ENCODE measurements at regions not wholly inside any gene's neighbourhood (a gene's known extent, or its start where the extent isn't known, plus 50 kb on each side); places are given as distances from the start of the nearest gene placed in this dataset.
"Not testable (repeated sequence)": the region's sequence is repeated elsewhere in the genome, so short reads cannot be mapped to it uniquely, and the experiment has no call there.

DNA sequence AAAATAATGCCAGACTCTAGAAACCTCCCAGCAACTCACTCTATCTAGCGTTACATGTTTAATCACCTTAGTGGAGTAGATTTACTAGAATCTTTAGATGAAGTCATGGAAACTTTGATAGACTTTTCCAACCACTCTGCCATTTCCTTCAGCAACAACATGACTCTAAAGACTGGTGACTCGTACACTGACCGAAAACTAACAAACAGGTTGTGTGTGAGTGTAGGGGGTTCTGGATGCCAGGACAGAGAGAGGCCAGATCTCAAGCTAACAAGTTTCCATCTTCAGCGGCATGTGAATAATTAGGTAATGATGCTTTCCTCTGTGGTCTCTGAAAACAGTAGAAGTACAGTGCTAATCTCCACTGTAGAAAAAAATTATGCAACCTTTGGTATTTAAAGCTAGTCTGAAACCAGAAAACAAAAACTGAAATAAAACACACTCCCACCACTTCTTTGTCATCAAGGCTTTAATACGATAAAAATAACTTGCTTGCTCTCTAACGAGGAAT is 286.4 kb downstream of the PRDM5 start:
- DNase-seq (ENCODE audit: low read depth in 3 of 3, low spot score in 1 of 3), result no peak

DNA sequence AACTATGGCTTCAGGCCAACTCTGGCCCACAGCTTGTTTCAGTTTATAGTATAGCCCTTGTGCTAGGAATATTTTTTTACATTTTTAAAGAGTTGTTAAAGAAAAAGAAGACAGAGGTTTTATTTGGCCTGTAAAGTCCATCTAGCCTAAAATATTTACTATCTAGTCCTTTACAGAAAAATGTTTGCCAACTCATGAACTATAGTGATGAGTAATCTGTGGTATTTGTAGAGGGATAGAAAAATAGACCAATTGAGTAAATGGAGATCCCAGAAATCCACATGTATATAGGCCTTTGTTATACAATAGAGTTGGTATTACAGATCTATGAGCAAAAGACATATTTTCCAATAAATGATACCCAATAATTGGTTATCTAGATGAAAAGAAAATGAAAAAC is 288.7 kb downstream of the PRDM5 start:
- DNase-seq (ENCODE audit: low read depth in 3 of 3, low spot score in 1 of 3), result no peak

DNA sequence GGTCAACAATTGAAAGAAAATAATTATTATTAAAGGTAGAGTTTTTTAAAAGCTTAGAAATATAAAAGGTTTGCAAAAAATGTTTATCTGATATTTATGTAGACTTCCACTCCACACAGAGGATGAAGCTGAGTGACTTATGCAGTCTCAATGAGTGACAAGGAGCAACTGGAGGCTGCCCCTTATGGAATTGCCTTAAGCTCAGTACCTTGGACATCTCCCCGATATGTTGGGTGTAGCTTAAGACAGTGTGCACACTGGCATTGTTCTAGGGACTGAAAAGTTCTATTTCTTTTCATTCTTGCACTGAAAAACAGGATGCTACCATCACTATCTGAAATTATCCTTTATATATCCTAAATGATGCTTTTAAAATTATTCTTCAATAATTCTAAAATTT is 292.1 kb downstream of the PRDM5 start:
- no peak for DNase-seq (ENCODE audit: low read depth in 3 of 3, low spot score in 1 of 3)

DNA sequence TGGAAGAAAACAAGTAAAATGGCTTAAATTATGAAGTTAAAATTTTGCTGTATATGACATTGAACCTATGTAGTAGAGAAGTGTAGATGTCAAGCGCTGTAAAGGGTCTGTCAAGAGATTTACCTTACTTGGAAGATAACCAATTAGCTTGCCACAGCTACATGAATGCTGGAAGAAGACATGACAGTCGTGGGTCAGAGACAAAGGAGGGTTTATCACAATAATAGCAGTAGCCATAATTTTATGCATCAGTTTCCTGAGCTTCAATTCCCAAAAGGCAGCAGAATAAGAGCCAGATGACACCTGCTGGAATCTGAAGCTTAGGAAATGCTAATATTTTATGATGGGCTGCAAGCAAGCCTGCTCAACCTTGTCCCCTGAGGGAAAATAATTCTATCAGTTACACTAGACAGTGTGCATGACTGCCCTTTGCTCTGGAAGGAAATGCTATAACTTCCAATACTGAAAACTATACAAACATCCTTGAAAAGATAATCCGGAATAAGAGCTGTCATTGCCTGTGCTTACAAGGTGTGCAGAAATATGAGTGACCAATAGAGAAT is 292.9 kb downstream of the PRDM5 start:
- DNase-seq (ENCODE audit: low read depth in 3 of 3, low spot score in 1 of 3), result no peak

DNA sequence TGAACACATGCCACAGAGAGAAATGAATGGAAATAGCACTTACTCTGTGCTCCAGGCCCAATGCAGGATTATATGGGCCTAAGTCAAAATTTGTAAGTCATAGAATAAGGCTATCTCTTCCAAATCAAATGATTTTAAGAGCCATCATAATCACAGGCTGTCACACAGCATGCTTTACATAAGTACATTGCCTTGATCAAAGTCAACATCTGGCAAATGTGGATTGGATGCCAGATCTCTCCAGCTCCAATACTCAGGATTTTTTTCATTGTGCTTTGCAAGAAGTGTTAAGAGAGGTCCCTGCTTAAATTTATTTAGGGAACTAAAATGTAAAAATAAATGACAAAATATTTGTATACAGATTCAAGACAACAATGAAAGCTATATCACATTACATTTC is 299.9 kb downstream of the PRDM5 start:
- DNase-seq (ENCODE audit: low read depth in 3 of 3, low spot score in 1 of 3), result no peak

DNA sequence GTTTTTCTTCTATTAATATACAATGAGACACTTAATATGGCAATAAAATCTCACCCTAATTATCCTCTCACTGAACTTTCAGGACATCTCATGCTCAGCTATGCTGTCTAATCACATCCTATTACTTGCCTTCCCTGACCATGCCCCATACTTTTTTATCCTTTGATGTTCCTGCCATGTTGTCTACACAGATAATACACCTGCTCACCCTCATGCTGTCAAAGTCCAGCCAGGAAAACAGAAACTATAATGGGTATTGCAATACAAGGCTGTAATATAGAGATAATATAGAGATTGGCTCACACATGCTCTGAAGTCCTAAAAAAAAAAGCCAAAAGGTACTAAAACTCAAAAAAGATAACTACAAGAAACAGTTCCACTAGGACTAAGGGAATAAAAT is 305.4 kb downstream of the PRDM5 start:
- DNase-seq (ENCODE audit: low read depth in 3 of 3, low spot score in 1 of 3), result no peak

DNA sequence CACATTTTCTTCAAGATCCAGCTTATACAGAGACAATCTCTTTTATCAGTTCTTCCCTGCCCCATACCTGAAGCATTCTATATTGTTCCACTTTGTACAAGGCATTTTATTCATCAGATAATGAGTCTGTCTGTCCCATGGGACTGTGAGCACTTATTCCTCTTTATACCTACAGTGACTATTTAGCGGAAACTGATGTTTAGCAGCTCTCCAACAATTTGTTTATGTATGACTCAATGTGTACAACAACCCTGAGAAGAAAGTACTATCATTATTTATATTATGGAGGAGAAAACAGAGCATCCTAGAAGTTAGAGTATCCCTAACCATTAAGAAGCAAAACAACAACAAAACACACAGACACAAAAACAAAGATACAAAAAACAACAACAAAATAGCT is 306.5 kb downstream of the PRDM5 start:
- DNase-seq (ENCODE audit: low read depth in 3 of 3, low spot score in 1 of 3), result no peak

DNA sequence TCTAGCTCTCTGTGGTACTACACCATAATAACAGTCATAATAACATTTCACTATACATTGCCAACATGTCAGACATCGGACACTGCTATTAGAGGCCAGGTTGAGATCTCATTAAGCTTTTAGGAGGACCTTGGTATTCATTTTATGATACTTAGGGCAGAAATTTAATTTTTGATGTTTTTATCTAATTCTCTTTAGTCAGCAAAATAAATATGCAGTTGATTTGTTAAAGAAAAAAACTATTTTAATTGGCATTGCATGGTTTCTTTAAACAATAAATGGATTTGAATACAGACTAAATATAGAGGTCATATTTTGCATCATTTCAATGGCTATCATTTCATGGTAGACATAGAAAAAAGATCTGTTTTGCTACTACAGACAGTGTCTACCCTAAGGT is 308.7 kb downstream of the PRDM5 start:
- DNase-seq (ENCODE audit: low read depth in 3 of 3, low spot score in 1 of 3), result no peak

DNA sequence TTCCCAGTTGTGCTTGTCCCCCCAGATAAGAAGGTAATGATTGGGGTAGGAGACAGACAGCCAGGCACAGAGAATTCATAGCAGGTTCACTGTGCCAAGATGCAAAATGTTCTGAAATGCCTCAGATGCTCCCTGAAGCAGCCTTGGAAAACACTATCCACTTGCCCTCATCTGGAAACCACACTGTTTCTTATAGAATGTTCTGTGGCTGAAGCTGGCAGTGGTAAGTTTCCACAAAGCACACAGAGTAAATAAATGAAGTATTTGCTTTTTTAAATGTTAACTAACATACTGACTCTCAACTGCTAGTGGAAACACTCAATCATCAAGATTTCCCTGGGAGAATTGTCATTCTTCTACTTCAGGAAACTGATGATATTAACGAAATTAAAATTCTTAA is 311.4 kb downstream of the PRDM5 start:
- DNase-seq (ENCODE audit: low read depth in 3 of 3, low spot score in 1 of 3), result no peak

DNA sequence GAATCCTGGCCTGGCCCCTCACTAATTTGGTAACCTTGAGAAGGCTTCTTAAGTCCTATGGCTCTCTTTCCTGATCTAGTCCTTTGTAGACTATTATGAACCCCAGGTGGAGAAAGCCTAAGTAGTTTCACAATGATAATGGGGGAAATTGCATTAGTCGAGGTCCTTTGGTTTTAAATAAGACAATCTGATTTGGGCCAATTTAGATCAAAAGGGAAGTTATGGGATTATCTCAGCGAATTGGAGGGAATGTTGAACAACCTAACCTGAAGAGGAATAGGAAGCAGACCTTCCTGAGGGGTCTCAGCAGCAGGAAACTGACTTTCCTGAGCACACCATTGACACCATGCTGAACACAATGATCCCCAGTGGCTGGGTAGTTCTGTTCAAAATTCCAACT is 331.5 kb downstream of the PRDM5 start:
- DNase-seq (ENCODE audit: low read depth in 3 of 3, low spot score in 1 of 3), result no peak

DNA sequence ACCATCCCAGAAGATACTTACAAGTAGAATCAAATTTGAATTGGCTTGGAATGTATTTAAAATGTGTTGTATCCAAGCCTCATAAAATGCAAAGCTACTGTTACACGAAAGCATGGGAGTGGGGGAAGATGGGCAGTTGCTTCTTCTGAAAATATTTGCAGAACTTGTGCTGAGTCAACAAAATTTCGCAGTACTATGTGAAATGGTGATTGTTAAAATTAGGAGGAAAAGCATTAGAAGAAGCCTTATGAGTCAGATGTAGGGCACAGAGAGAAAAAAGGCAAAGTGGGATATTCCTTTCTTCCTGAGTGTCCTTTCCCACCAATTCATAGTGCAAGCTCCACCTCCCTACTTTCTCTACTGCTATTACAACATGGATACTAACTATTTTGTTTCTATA is 332.7 kb downstream of the PRDM5 start:
- no peak for DNase-seq (ENCODE audit: low read depth in 3 of 3, low spot score in 1 of 3)

DNA sequence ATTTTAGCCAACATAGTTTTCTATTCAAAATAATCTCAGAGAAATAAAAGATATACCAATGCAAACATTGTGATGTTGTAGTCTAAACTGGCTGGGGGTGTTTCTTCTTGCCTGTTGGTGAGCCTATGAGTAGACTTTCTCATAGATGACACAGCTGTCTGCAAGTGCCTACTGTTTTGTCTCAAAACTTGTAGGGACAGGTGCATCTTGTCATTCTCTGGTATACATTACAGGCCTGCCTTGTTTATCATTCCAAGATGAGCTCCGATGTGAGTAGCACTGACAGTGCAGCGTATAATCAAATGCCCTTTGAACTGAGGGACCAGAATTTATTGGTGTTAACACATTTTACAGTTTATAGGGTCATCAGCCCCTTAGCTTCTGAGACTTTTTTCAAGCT is 353.8 kb downstream of the PRDM5 start:
- no peak for DNase-seq (ENCODE audit: low read depth in 3 of 3, low spot score in 1 of 3)

DNA sequence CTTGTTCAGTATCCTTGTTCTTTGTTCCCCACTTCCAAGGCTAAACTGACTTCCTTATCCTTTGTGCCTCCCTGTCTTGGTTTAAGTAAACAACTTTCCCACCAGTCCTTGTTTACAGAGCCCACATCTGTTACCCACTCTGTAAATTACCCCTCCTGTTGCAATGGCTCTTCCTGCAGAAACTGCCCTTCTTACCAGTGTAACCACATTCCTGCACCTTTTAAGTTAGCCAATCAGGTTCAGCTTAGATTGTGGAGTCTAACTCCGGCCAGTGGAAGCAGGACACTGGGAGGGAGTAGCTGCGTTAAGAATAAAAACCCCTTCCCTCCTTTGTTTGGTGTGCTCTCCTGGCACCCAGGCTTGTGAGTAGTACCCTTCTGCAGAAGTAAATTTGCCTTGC is 360.9 kb downstream of the PRDM5 start:
- no peak for DNase-seq (ENCODE audit: low read depth in 3 of 3, low spot score in 1 of 3)

DNA sequence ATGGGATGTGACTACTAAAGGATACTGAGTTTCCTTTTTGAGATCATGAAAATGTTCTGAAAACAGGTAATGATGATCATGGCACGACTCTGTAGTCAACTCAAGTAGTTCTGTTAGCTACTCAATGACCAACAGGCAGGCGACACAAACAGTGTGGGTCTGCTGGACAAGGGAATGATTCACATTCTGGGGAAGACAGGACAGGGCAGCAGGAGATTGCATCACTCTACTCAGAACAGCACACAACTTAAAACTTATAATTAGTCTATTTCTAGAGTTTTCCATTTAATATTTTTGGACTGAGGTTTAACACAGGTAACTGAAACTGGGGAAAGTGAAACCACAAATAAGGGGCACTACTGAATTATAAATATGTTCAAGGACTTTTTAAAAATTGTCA is 365.2 kb downstream of the PRDM5 start:
- no peak for DNase-seq (ENCODE audit: low read depth in 3 of 3, low spot score in 1 of 3)

DNA sequence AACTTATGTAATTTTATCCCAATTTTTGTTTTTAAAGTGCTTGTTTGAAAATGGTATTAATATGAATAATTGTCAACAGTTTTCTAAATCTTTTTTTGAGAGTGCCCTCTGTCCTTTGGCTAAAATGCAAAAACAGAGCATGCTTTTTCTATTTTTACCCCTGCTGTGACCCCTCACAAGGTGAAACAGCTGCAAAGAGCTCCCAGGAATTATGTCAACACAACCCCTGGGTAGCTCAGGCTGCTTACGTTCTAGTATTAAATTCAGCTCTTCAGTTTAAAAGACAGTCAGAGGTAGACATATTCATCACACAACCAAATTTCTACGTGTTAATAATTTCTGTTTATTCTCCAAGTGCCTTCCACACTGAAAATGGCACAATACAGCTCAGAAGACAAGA is 367.5 kb downstream of the PRDM5 start:
- DNase-seq (ENCODE audit: low read depth in 3 of 3, low spot score in 1 of 3), result no peak

DNA sequence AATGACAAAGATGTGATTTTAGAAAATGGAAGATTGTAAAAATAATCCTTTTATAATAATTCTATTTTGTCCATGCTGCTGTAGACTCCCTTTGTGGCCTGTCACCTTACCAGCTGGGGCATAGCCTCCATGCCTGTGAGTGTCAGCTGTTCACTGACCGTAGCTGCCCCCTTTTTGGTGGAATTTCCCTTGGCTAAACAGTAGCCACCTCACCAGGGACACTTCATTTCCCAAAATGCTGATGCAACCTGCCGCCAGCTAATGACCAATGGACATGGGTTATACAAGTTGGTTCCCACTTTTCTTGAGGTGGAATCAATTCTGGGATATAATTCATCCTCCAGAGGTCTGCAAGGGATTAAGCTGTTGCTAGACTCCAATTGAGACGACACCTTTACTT is 368.4 kb downstream of the PRDM5 start:
- DNase-seq (ENCODE audit: low read depth in 3 of 3, low spot score in 1 of 3), result no peak

DNA sequence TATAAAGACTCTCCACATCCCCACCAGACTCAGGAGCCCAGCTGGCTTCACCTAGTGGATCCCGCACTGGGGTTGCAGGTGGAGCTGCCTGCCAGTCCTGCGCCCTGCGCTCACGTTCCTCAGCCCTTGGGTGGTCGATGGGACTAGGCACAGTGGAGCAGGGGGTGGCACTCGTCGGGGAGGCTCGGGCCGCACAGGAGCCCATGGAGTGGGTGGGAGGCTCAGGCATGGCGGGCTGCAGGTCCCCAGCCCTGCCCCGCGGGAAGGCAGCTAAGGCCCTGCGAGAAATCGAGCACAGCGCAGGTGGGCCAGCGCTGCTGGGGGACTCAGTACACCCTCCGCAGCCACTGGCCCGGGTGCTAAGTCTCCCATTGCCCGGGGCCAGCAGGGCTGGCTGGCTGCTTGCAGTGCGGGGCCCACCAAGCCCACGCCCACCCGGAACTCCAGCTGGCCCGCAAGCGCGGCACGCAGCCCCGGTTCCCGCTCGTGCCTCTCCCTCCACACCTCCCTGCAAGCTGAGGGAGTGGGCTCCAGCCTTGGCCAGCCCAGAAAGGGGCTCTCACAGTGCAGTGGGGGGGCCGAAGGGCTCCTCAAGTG is 371.8 kb downstream of the PRDM5 start:
- DNase-seq (ENCODE audit: low read depth in 3 of 3, low spot score in 1 of 3), result not testable (repeated sequence)

DNA sequence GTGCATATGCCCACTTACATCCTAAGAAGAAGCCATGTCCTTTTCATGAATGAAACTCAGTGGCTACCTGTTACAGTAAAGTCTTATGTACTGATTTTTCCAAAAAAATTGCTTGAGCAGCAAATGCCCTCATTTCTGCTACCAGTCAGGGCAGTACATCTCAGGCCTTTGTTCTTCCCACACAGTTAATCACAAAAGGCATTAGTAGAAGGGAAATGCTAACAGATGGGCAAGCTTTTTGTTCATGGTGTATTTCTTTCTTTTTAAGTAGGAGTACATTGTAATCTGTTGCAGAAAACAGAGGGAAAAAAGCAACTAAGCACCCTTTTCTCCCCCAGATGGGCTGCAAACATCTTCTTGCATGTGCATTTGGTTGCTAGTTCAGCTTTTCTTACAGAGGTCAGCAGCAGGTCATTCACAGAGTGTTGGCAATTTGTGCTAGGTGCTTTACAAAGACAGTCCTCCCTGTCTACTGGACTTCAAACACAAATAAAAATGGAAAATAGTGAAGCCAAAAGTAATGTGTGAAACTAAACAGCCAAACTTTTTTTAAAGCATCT is 373.4 kb downstream of the PRDM5 start:
- DNase-seq (ENCODE audit: low read depth in 3 of 3, low spot score in 1 of 3), result no peak

DNA sequence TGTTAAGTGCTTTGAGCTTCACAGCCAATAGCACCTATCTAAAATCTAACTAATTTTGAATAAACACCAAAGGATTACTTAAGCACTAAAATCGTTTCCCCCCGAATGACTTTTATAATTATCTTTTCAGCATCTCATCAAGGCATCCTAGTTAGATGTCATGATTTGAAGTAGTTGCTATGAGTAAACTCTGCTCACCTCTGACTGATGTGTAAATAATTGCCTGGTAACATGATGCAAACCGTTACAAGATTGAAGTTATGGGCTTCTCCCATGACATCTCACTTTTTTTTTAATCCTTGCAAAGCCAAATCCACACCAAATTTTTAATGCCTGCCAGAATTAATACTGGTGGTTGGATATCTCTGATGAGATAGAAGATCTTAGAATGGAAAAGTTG is 377.1 kb downstream of the PRDM5 start:
- no peak for DNase-seq (ENCODE audit: low read depth in 3 of 3, low spot score in 1 of 3)

DNA sequence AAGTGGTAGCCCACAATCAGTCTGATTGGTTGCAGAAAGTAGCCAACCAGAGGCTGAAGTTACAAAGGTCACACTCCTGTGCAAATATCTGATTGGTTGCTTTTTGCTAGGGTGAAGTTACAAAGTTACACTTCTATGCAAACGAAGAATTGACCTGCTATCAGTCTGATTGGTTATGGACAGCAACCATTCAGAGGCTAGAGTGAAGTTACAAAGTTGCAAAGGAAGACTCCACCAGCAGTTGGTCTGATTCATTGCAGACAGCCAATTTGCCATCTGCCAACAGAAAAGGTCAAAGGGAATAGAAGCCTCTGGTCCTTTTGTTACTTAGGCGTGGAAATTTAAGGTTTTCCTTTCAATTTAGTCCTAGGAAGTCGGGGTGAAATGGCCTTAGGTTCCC is 377.7 kb downstream of the PRDM5 start:
- no peak for DNase-seq (ENCODE audit: low read depth in 3 of 3, low spot score in 1 of 3)

DNA sequence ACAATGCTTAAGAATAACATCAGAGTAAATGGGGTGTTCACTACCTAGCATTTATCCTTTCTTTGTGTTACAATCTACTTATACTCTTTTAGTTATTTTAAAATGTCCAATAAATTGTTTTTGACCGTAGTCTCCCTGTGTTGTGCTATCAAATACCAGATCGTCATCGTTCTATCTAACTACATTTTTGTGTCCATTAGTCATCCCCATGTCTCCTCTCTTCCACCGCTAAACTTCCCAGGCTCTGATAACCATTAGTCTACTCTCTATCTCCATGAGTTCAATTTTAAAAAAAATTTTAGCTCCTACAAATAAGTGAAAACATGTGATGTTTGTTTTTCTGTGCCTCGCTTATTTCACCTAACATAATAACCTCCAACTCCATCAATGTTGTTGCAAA is 381.9 kb downstream of the PRDM5 start:
- DNase-seq (ENCODE audit: low read depth in 3 of 3, low spot score in 1 of 3), result no peak

DNA sequence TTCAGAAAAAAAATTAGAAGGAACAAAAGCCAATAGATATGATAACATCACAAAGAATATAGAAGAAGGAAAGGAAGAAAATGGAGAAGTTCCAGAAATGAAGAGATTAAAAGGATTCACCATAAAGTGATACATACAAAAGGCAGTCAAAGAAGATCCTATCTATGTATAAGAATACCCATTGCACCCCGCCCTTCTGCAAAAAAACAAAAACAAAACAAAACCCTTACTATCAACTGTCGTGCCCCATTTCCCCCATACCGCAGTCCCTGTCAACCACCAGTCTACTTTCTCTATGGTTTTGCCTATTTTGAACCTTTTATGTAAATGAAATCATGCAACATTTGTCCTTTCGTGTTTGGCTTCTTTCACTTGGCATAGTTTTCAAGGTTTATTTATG is 385.6 kb downstream of the PRDM5 start:
- no peak for DNase-seq (ENCODE audit: low read depth in 3 of 3, low spot score in 1 of 3)

DNA sequence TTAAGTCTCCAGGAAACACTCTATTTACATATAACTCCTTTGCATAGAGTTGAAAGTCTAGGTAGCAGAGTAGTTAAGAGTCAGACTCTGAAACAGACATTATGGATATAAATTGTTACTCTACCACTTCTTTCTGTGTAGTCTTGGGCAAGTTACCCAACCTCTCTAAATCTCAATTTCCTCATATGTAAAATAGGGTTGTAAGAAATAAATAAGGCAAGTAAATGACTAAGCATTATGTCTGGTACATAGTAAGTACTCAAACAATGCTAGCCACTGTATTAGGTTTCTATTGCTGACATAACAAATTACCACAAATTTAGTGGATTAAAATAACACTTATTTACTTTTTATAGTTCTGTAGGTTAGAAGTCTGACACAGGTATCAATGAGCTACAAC is 394.1 kb downstream of the PRDM5 start:
- DNase-seq (ENCODE audit: low read depth in 3 of 3, low spot score in 1 of 3), result no peak
